ENCODE measurements at regions not wholly inside any gene's neighbourhood (a gene's known extent, or its start where the extent isn't known, plus 50 kb on each side); places are given as distances from the start of the nearest gene placed in this dataset.

DNA sequence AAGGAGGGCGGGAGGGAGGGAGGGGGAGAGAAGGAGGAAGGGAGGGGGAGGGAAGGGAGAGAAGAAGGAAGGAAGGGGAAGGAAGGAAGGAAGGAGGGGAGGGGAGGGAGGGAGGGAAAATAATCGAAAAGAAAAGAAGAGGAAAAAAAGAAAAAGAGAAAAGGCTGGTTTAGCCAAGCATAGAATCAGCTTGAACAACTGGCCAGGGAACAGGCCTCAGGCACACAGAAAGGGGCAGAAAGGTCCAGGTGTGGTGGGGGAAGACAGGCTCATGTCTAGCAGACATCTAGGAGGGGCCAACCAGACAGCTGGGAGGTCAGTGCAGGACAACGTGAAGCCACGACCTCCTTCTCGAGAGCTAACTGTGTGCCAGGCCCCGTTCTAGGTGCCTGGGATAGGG is 141.8 kb downstream of the HSD17B3 start:
- TF ChIP-seq CTCF (IDR thresholded peaks at IDR 0.05; ENCODE audit: poor library complexity, severe bottlenecking) (no peak), TAF1 (IDR thresholded peaks at IDR 0.05; ENCODE audit: low read depth) (no peak), RAD21 (conservative IDR thresholded peaks at IDR 0.05) (no peak)

Measured in neural cell (in vitro differentiated cells).